HT1080 (cell line): ENCODE measurements at regions not wholly inside any gene's neighbourhood (a gene's known extent, or its start where the extent isn't known, plus 50 kb on each side); places are given as distances from the start of the nearest gene placed in this dataset.

Source experiments
- DNase-seq: peaks from one replicate; pipeline ENCODE4 v3.0.0-alpha.2; 2015; ENCODE audit warnings: low read depth

GRCh38 chr1:222416001-222416791 lies 131.7 kb downstream of the HHIPL2 start:
- DNase-seq, result no peak

GRCh38 chr1:222415441-222415840 lies 132.5 kb downstream of the HHIPL2 start:
- no peak for DNase-seq

DNA sequence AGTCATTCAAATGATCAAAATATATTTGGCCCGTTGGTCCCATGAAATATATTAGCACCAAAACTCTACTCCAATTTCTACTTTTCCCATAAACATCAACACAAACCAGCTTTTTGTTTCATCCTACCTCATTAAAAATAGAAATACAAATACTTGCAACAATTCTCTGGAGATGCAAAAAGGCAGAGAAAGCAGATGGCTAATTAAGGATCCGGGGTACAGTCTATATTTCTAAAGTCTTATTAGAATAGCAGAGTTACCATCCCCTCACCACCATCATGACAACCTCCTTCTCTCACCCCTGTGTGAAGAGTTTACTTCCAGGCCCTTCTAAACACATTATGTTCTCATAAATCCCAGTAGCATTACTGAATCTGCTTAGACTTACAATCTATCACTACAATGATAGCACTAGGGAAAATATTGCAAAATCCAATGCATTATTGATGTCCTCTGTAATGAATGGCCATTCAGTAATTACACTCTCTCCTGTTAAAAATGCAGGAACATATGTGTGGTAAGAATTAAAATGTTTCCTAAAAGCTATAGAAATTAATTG lies 133.8 kb downstream of the HHIPL2 start:
- DNase-seq, result no peak

DNA sequence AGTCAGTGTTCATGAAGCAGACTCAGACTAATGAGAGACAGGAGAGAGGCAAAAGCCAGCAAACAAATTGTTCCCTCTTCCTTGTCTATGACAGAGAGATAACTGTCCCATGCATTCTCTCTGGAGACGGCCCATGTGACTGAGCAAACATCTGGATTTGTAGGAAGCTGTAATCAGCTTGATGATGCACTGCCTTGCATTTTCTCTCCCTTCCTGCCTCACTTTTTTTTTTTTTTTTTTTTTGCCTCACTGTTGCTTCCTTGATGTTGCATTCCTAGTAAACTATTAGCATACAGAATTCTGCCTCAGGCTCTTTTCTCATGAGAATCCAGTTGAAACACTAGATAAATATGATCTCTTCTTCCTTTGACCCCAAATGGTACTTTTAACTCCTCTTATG lies 134.5 kb downstream of the HHIPL2 start:
- DNase-seq, result no peak

DNA sequence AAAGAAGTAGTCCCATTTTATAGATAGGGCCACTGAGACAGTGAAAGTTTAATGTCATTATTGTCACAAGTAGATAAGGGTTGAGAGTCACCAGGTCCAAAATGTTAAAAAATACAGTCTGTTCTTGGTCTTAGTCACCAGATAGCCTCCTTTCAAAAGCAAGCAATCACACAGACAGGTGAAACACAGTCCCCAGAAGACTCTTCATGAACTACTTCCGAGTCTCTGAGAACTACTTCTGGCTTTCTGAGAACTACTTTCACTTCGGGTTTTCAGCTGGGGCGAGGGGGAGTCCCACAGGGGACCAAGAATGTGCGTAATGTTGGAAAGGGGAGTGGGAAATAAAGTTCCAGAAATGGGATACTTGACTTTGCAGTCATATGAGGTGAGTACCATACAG lies 143.2 kb downstream of the HHIPL2 start:
- no peak for DNase-seq

GRCh38 chr1:222399197-222399596 lies 148.7 kb downstream of the HHIPL2 start:
- no peak for DNase-seq

GRCh38 chr1:222394224-222394623 lies 153.7 kb downstream of the HHIPL2 start:
- no peak for DNase-seq

GRCh38 chr1:222392556-222392955 lies 155.3 kb downstream of the HHIPL2 start:
- peak; percentile 42 for DNase-seq

GRCh38 chr1:222390181-222390580 lies 157.7 kb downstream of the HHIPL2 start:
- DNase-seq, result peak; percentile 75

- peak; percentile 23 for DNase-seq
Measured at GRCh38 chr1:222387007-222387814, 160.7 kb downstream of the HHIPL2 start.

- DNase-seq, result no peak
Measured at GRCh38 chr1:222385955-222386354, 161.9 kb downstream of the HHIPL2 start.

- DNase-seq, result no peak
Measured at GRCh38 chr1:222385262-222385661, 162.6 kb downstream of the HHIPL2 start.

- no peak for DNase-seq
Measured at GRCh38 chr1:222384531-222384930, 163.4 kb downstream of the HHIPL2 start.

DNA sequence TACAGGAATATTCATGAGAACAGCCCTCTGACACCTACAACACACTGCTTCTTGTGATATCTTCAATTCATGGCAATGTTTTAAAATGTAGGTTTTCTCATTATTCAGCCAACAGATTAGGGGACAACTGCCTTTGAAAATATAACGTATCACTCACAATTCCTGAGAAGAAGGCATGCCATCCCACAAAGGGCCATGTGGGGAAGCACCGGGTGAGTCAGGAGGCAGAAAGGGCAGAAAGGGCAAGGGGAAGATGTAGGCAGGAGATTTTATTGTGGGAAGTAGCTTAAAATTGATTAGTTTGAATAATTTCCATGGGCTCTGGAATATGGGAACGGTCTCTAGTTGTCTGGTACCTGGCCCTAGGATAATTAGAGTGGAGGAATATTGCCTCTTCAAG lies 165.7 kb downstream of the HHIPL2 start:
- DNase-seq, result peak; percentile 56

DNA sequence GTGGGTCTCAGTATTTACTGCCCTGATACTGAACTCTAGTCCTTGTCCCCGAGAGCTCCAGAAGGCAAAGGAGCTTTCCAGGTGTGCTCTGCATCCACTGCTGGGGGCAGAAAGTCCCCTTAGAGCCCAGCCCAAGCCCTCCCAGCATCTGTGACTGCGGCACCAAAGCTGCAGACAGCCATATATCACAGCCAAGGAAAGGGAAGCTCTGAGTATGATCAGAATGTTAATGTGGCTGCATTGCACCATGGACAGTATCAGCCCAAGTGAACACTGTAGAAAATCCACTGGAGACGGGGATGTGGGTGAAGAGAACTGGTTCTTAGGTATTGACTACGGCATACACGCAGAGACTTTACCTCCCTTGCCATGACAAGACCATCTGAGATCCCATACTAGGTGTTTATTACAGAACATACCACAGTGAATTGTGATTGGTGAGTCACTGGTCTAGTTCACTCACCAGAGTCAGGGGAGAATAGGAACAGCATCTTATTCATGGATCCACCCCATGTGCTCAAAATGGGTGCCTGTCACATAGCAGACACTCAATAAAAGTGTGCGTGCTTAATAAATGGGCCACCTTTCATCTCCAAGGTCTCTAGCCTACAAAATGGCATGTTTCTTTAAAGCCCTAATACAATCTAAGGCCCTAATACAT lies 170.3 kb downstream of the HHIPL2 start:
- no peak for DNase-seq

- DNase-seq, result peak; percentile 34
Measured at GRCh38 chr1:222376791-222377190, 171.1 kb downstream of the HHIPL2 start.

- no peak for DNase-seq
Measured at GRCh38 chr1:222375701-222376100, 172.2 kb downstream of the HHIPL2 start.

DNA sequence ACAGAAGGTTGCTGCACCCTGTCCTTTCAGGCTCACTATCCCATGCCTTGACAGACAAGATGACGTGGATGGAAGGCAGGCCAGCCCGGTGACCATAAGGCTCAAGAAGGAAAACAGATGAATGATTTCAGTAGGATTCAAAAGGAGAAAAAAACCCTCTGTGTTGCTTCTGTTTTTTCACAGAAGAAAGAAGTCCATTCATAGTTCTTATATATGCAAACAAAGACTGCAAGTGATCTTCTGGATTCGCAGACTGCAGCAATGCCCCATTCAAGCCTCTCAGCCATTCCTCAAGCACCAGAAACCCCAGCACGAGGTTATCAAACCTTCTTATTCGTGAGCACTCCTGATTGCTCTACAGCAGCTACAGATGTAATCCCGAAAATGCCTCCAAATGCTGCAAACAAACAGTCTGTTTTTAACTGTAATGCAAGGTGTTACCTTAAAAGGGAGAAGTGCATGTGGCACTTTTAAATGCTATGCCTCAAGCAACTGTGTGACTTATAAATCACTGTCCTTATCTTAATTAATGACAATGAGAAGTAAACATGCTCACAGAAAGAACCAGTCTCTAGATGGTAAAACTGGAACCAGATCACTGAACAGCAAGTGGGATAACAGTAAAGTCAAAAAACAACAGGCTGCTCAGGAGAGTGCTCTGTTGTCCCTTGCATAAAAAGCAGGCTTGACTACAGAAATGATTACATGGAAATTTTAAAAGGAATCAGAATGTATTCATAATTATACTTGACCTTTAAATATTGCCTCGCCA lies 173.9 kb downstream of the HHIPL2 start:
- DNase-seq, result no peak

DNA sequence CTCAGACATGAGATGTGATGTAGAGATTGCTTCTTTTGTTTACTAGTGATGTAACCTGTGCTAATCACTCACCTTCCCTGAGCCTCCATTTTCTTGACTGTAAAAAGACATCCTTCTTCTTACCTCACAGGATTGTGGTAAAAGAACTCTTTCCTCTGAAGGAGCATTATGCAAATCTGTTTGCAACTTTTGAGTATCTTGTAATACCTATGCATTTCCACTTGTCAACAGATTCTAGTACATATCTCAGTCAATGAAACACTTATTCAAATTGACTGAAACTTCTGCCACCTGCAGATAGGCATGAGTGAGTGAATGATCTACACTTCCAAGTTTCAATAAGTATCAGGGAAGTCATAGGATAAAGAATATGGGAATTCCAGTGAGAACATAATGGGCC lies 174.7 kb downstream of the HHIPL2 start:
- DNase-seq, result no peak

DNA sequence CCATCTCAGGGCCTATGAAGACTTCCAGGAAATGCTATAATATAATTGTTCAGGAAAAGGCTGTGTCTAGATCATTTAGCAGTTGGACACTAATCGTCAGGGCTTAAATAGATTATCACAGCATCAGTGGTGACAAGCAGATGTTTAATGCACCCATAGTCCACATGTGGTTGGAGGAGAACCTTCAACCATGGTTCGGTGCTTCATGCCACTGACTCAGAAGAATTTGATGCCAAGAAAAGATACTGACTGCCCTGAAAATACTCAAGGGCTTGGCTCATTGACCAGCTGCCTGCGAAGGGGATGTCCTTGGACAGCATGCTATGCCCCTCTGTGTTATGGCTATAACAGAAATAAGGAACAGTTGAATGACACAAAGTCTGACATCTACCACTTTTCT lies 175.7 kb downstream of the HHIPL2 start:
- DNase-seq, result peak; percentile 26
